Heart right ventricle (tissue), 16 donors: ENCODE measurements at regions not wholly inside any gene's neighbourhood (a gene's known extent, or its start where the extent isn't known, plus 50 kb on each side); places are given as distances from the start of the nearest gene placed in this dataset.

ENCODE experiments used
- ATAC-seq, 8 donors: fragments of 200-7000 bp; cut with Tn5 transposase; one replicate each; pipeline ENCODE4 v1.9.1; 2020; ENCODE audit warnings: mild to moderate bottlenecking in 8 of 8, moderate library complexity in 8 of 8, moderate number of reproducible peaks in 1 of 8
- DNase-seq, 2 donors: peaks; one replicate each; pipeline ENCODE4 v3.0.0-alpha.2; 2020
- H3K27ac ChIP-seq, 10 donors: fragments of 200-600 bp; sonication (generic) in 2 of 10; one replicate each; pipeline versions ENCODE4 v1.5.0 to v1.8.0; 2020 to 2022; ENCODE audit warnings: mild to moderate bottlenecking in 3 of 10
- H3K27me3 ChIP-seq, 7 donors: fragments of 200-600 bp; one replicate each; pipeline ENCODE4 v1.8.0; 2021 to 2022; ENCODE audit warnings: mild to moderate bottlenecking in 2 of 7
- H3K36me3 ChIP-seq, 9 donors: fragments of 200-600 bp; sonication (generic) in 1 of 9; one replicate each; pipeline versions ENCODE4 v1.5.0 to v1.8.0; 2020 to 2022; ENCODE audit warnings: mild to moderate bottlenecking in 2 of 9
- H3K4me1 ChIP-seq, 9 donors: fragments of 200-600 bp; sonication (generic) in 1 of 9; one replicate each; pipeline versions ENCODE4 v1.5.0 to v1.8.0; 2020 to 2022; ENCODE audit warnings: mild to moderate bottlenecking in 4 of 9
- H3K4me3 ChIP-seq, 10 donors: fragments of 200-600 bp; sonication (generic) in 2 of 10; one replicate each; pipeline versions ENCODE4 v1.5.0 to v1.8.0; 2020 to 2022; ENCODE audit warnings: mild to moderate bottlenecking in 7 of 10, moderate library complexity in 2 of 10
- H3K9me3 ChIP-seq, 11 donors: fragments of 200-600 bp in 10 of 11; sonication (generic) in 2 of 11; one replicate each; pipeline versions ENCODE4 v1.5.0 to v1.8.0; 2013 to 2022; ENCODE audit warnings: mild to moderate bottlenecking in 2 of 11, control low read depth in 1 of 11, moderate library complexity in 1 of 11
- CTCF ChIP-seq, 9 donors: fragments of 200-600 bp; sonication (generic) in 2 of 9; IDR thresholded peaks; one replicate each; pipeline versions ENCODE4 v1.5.0 to v1.8.0; 2021 to 2022; ENCODE audit warnings: antibody characterized with exemption in 9 of 9, mild to moderate bottlenecking in 5 of 9, moderate library complexity in 1 of 9
- WGBS, 2 donors: extraction: QIAGEN DNeasy Blood & Tissue Kit; methylation state at CpG; one replicate each; pipeline ENCODE4 v1.1.7; 2013; ENCODE audit warnings: inconsistent platforms in 1 of 2; 5-methylcytosine and 5-hydroxymethylcytosine counted together
- intact Hi-C, 10 donors: fragments of 100-400 bp; cut with DNase I; formaldehyde crosslinking; loops; one replicate each; pipeline versions ENCODE4 v1.11.1 to v1.14.2; 2022
- donor health status: Arrhythmogenic right ventricular cardiomyopathy.
- donor health status: ischemic (EF 13 %, LVEDD 7.1; RV severe dilation, severe dysfunction).
- donor health status: healthy with polysubstance abuse.
- donor health status: DM: no; HTN: yes; CAD: no.
- donor health status: DM: no; HTN: no; CAD: no.
- donor health status: ischemic (EF 25% LVEDD 6.9; RV normal size, moderate dysfunction).
- donor health status: ischemic (EF 25% LVEDD 5.7; RV mildly dilated, moderate dysfunction).
- donor health status: healthy.
- donor health status: DM: yes; HTN: yes; CAD: no.
- donor health status: Ischemic cardiomyopathy.
- donor health status: ischemic (EF 35%, LVEDD 5.7; RV mildly dilated, moderate dysfunction).
- donor health status: nonischemic (EF 11% LVEDD 7.7; RV severe dilation, severe dysfunction).
- donor health status: DM: yes; HTN: yes; CAD: no.
- donor health status: PGD.
- donor health status: ischemic (EF 29% LVEDD 5.4; RV normal size, mild dysfunction).
- donor health status: nonischemic (EF 23%, LVEDD 6.1; RV moderate dilation, normal function).

DNA sequence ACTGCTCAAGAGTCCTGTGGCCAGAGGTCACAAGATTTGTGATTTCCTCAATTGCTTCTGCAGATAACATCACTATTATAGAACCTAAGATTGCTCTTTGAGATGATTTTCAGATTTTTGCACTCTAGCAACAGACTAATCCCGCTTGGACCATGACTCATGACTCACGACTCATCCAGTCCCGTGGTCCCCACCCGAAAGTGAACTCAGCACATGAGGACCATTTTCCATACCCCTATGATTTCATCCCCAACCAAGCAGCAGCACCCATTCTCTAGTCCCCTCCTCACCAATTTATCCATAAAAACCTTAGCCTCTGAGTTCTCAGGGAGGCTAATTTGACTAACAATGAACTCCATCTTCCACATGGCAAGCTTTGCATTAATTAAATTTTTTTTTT lies 106.3 kb upstream of the ALCAM start:
- H3K27ac ChIP-seq = no peak overlapping the region
- WGBS, 2 donors = 65 to 84% methylated on average over 4 of the region's 4 CpGs
- H3K9me3 ChIP-seq = peaks cover 0 to 7% (median 0%) of the 10 kb centered on the region in 11 donors
- intact Hi-C loops = no loop called here
- H3K36me3 ChIP-seq = no peaks in the 10 kb centered on the region
- DNase-seq (no peak), ATAC-seq (no peak)
- H3K4me1 ChIP-seq = no peaks in the 10 kb centered on the region
- H3K27me3 ChIP-seq = no peaks in the 10 kb centered on the region
- TF ChIP-seq CTCF (IDR thresholded peaks at IDR 0.05) = no peak
- H3K4me3 ChIP-seq = no peak overlapping the region

DNA sequence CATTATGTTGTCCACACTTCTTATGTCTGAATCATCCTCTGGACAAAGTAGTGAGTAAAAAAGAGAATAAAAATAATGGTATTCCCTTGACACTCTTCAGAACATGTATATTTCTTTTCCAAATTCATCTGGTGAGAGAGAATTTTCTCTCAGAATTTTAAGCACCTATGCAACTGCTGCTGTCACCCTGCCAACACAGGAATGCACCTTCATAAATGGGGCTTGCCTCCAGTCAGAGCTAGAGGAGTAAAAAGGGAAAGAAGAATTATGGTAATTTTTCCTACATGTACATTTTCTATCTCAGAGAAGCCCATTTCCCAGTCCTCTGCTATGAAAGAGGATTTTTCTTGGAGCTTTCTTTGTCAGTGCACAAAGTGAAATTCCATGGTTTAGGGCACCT lies 92.2 kb upstream of the ALCAM start:
- no peak for TF ChIP-seq CTCF (IDR thresholded peaks at IDR 0.05)
- Histone ChIP-seq H3K4me1 (no peaks in the 10 kb centered on the region), H3K36me3 (no peaks in the 10 kb centered on the region), H3K27me3 (no peaks in the 10 kb centered on the region), H3K9me3 (peaks cover 0 to 3% (median 0%) of the 10 kb centered on the region in 11 donors), H3K4me3 (no peak overlapping the region), H3K27ac (no peak overlapping the region)
- intact Hi-C loops = no loop called here
- no peak for DNase-seq
- no peak for ATAC-seq

DNA sequence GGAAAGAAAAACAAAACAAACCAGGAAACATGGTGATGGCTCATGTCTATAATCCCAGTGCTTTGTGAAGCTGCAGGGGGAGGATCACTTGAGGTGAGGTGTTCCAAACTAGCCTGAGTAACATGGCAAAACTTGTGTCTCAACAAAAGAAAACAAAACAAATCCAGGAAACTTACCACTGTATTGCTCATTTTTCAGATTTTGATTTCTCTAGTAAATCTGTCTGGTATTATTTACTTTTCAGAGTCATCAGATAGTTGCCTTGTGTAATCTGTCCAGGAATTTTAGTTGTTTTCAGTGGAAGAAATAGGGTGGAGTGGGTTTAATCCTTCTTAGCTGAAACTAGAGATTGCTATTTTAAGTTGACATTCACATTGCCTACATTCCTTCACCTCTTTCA lies 91.8 kb upstream of the ALCAM start:
- Histone ChIP-seq H3K27ac (no peak overlapping the region), H3K36me3 (no peaks in the 10 kb centered on the region), H3K4me1 (no peaks in the 10 kb centered on the region), H3K27me3 (no peaks in the 10 kb centered on the region), H3K4me3 (no peak overlapping the region), H3K9me3 (peaks cover 0 to 3% (median 0%) of the 10 kb centered on the region in 11 donors)
- TF ChIP-seq CTCF (IDR thresholded peaks at IDR 0.05) = no peak
- no peak for DNase-seq
- ATAC-seq = no peak
- intact Hi-C loops = no loop called here

- DNase-seq (no peak), ATAC-seq (no peak)
- Histone ChIP-seq H3K9me3 (no peaks in the 10 kb centered on the region), H3K4me3 (no peak overlapping the region), H3K36me3 (no peaks in the 10 kb centered on the region), H3K27ac (no peak overlapping the region), H3K4me1 (no peaks in the 10 kb centered on the region), H3K27me3 (peaks cover 0 to 7% (median 0%) of the 10 kb centered on the region in 7 donors)
- intact Hi-C loops = no loop called here
- WGBS, 2 donors = 83 to 86% methylated on average over 3 of the region's 3 CpGs
- TF ChIP-seq CTCF (IDR thresholded peaks at IDR 0.05) = no peak
Measured at GRCh38 chr3:105277656-105278055, 89.1 kb upstream of the ALCAM start.

GRCh38 chr3:105278688-105279087 lies 88.0 kb upstream of the ALCAM start:
- no peak for DNase-seq
- Histone ChIP-seq H3K27me3 (peaks cover 0 to 7% (median 0%) of the 10 kb centered on the region in 7 donors), H3K27ac (no peak overlapping the region), H3K4me3 (no peak overlapping the region), H3K4me1 (no peaks in the 10 kb centered on the region), H3K36me3 (no peaks in the 10 kb centered on the region), H3K9me3 (no peaks in the 10 kb centered on the region)
- WGBS, 2 donors = 53 to 58% methylated on average over 1 of the region's 1 CpG
- intact Hi-C loops = no loop called here
- ATAC-seq = no peak
- TF ChIP-seq CTCF (IDR thresholded peaks at IDR 0.05) = no peak
